K562 (cell line): ENCODE measurements at regions not wholly inside any gene's neighbourhood (a gene's known extent, or its start where the extent isn't known, plus 50 kb on each side); places are given as distances from the start of the nearest gene placed in this dataset.

Source experiments
- ATAC-seq: fragments of 200-7000 bp; cut with Tn5 transposase; 3 replicates; pipeline ENCODE4 v1.9.1; 2020; ENCODE audit warnings: moderate library complexity
- BruUV-seq: library from RNA; stranded (reverse); fragments of 400-500 nt; replicated peaks from 2 replicates; lab custom pipeline; 2021; lab: Mats Ljungman, UMichigan
- CTCF ChIA-PET: fragments of 300-600 bp; formaldehyde crosslinking; extraction: SDS; loops from one replicate; lab custom pipeline; 2021; ENCODE audit warnings: low intra/inter-chr PET ratio; lab: Yijun Ruan, JAX
- POLR2A ChIA-PET: fragments of 300-600, 350-650 bp; sonication (Branson Sonifier 250); formaldehyde crosslinking; extraction: SDS; loops from one replicate; lab custom pipeline; 2021; ENCODE audit warnings: antibody characterized with exemption, inconsistent platforms; lab: Yijun Ruan, JAX
- DNase-seq, 4 experiments: peaks; one replicate each; pipeline versions ENCODE4 v3.0.0 to v3.0.0-alpha.2; 2011 to 2018; ENCODE audit warnings: low spot score in 3 of 4, mixed read lengths in 3 of 4; ENCODE audit errors: extremely low read depth in 1 of 4
- FAIRE-seq: peaks from 2 replicates; lab custom pipeline; 2011; peaks lifted over from hg19 to GRCh38; lab: Jason Lieb, UNC
- H2AFZ ChIP-seq: 2 replicates; pipeline ENCODE4 v1.6.0; 2011; ENCODE audit warnings: low read depth, low read length, control low read depth, inconsistent platforms
- H3K27ac ChIP-seq: fragments of 200-600 bp; 3 replicates; pipeline ENCODE4 v1.8.0; 2011; ENCODE audit warnings: low read depth, mild to moderate bottlenecking, control low read depth, inconsistent platforms, low read length, moderate library complexity, mixed read lengths; ENCODE audit errors: extremely low read depth
- H3K27me3 ChIP-seq, 2 experiments: fragments of 300-600 bp in 1 of 2; 2 replicates in 1 of 2; 3 replicates in 1 of 2; pipeline versions ENCODE4 v1.6.0 to v1.8.0; 2011; ENCODE audit warnings: inconsistent platforms in 2 of 2, low read length in 2 of 2, mild to moderate bottlenecking in 1 of 2, mixed read lengths in 1 of 2, moderate library complexity in 1 of 2; ENCODE audit not compliant: control insufficient read depth in 2 of 2, insufficient read depth in 2 of 2
- H3K36me3 ChIP-seq: fragments of 300-600 bp; 3 replicates; pipeline ENCODE4 v1.8.0; 2011; ENCODE audit warnings: mild to moderate bottlenecking, low read length, inconsistent platforms; ENCODE audit not compliant: control insufficient read depth, insufficient read depth
- H3K4me1 ChIP-seq, 2 experiments: fragments of 200-600 bp in 1 of 2; replicated peaks in 1 of 2; 2 replicates in 1 of 2; 3 replicates in 1 of 2; pipeline versions ENCODE4 v1.5.1 to v1.8.0; 2011; ENCODE audit warnings: inconsistent platforms in 2 of 2, low read length in 2 of 2, mild to moderate bottlenecking in 1 of 2, mixed read lengths in 1 of 2, moderate library complexity in 1 of 2; ENCODE audit not compliant: control insufficient read depth in 2 of 2, insufficient read depth in 2 of 2
- H3K4me2 ChIP-seq: 2 replicates; pipeline ENCODE4 v1.6.1; 2011; ENCODE audit warnings: low read length, control low read depth, inconsistent platforms, mixed read lengths; ENCODE audit not compliant: insufficient read depth
- H3K4me3 ChIP-seq: fragments of 200-600 bp; sonication (generic), shearing (Covaris generic); 2 replicates; pipeline ENCODE4 v1.5.1; 2016; ENCODE audit warnings: control low read depth, inconsistent platforms
- H3K79me2 ChIP-seq: fragments of 200-600 bp; 3 replicates; pipeline ENCODE4 v1.8.0; 2011; ENCODE audit warnings: low read length, inconsistent platforms; ENCODE audit not compliant: control insufficient read depth, insufficient read depth
- H3K9ac ChIP-seq, 2 experiments: 2 replicates each; pipeline versions ENCODE4 v1.6.0 to v1.6.1; 2011; ENCODE audit warnings: low read depth in 2 of 2, low read length in 2 of 2, control low read depth in 1 of 2, inconsistent platforms in 1 of 2, mild to moderate bottlenecking in 1 of 2, mixed read lengths in 1 of 2; ENCODE audit not compliant: insufficient read depth in 1 of 2
- H3K9me1 ChIP-seq: one replicate; pipeline ENCODE4 v1.6.0; 2011; ENCODE audit warnings: inconsistent platforms, mild to moderate bottlenecking, low read length, moderate library complexity; ENCODE audit not compliant: control insufficient read depth, insufficient read depth
- H3K9me3 ChIP-seq: replicated peaks from 2 replicates; pipeline ENCODE4 v1.5.1; 2011; ENCODE audit warnings: low read depth, low read length, inconsistent platforms; ENCODE audit not compliant: control insufficient read depth, insufficient read depth
- H4K20me1 ChIP-seq: replicated peaks from 2 replicates; pipeline ENCODE4 v1.6.1; 2011; ENCODE audit warnings: low read length, inconsistent platforms, mixed read lengths; ENCODE audit not compliant: control insufficient read depth, insufficient read depth
- CBX8 ChIP-seq: fragments of 200-600 bp; sonication (generic); IDR thresholded peaks from 2 replicates; pipeline ENCODE4 v1.6.1; 2012; ENCODE audit warnings: borderline replicate concordance, mixed run types, low read depth, mild to moderate bottlenecking, moderate library complexity, mixed read lengths, low read length, control low read depth, inconsistent platforms; ENCODE audit not compliant: poor library complexity, severe bottlenecking; ENCODE audit errors: extremely low read depth
- CHD2 ChIP-seq: IDR thresholded peaks from 2 replicates; pipeline ENCODE4 v1.6.1; 2011; ENCODE audit warnings: low read depth, low read length
- CREM ChIP-seq: IDR thresholded peaks from 2 replicates; pipeline ENCODE4 v1.6.1; 2014; ENCODE audit warnings: antibody characterized with exemption, low read depth
- CXXC5 ChIP-seq: fragments of 250-450 bp; sonication (Bioruptor Pico); IDR thresholded peaks from 2 replicates; pipeline ENCODE4 v1.8.0; 2022; ENCODE audit warnings: inconsistent platforms, mild to moderate bottlenecking, moderate library complexity
- EGR1 ChIP-seq: fragments of 450-650 bp; conservative IDR thresholded peaks from 2 replicates; pipeline ENCODE4 v1.6.1; 2017; ENCODE audit warnings: mild to moderate bottlenecking
- IRF1 ChIP-seq: sonication (generic); formaldehyde crosslinking; IDR thresholded peaks from 2 replicates; pipeline ENCODE4 v1.8.0; 2022; ENCODE audit warnings: missing genetic modification reagents, mild to moderate bottlenecking, borderline replicate concordance
- NFE2L1 ChIP-seq: fragments of 450-650 bp; IDR thresholded peaks from 2 replicates; pipeline ENCODE4 v1.6.1; 2016; ENCODE audit warnings: missing genetic modification characterization, low read depth, mild to moderate bottlenecking, missing compliant biosample characterization, moderate library complexity, borderline replicate concordance
- NONO ChIP-seq, 2 experiments: fragments of 200-400 bp in 1 of 2; fragments of 450-650 bp in 1 of 2; formaldehyde crosslinking in 1 of 2; IDR thresholded peaks; 2 replicates each; pipeline ENCODE4 v1.6.1; 2017; ENCODE audit warnings: low read depth in 2 of 2, mild to moderate bottlenecking in 2 of 2, moderate library complexity in 2 of 2, low read length in 1 of 2
- PCBP2 ChIP-seq: fragments of 200-400 bp; formaldehyde crosslinking; IDR thresholded peaks from 2 replicates; pipeline ENCODE4 v1.6.1; 2018; ENCODE audit warnings: low read length, low read depth, mild to moderate bottlenecking, moderate library complexity; ENCODE audit not compliant: poor library complexity, severe bottlenecking
- PHF21A ChIP-seq: fragments of 450-650 bp; IDR thresholded peaks from 2 replicates; pipeline ENCODE4 v1.6.1; 2017; ENCODE audit warnings: low read depth, borderline replicate concordance
- SMARCA4 ChIP-seq: fragments of 450-650 bp; IDR thresholded peaks from 2 replicates; pipeline ENCODE4 v1.6.1; 2016
- SRSF1 ChIP-seq: fragments of 200-400 bp; formaldehyde crosslinking; IDR thresholded peaks from 2 replicates; pipeline ENCODE4 v1.6.1; 2017; ENCODE audit warnings: mild to moderate bottlenecking, low read depth, low read length, moderate library complexity
- TAL1 ChIP-seq: fragments of 450-650 bp; IDR thresholded peaks from 2 replicates; pipeline ENCODE4 v1.6.1; 2016; ENCODE audit warnings: mild to moderate bottlenecking
- TCF3 ChIP-seq: sonication (generic); formaldehyde crosslinking; IDR thresholded peaks from 2 replicates; pipeline ENCODE4 v1.4.0; 2020; ENCODE audit warnings: mild to moderate bottlenecking, missing genetic modification reagents
- ZBTB26 ChIP-seq: fragments of 450-650 bp; formaldehyde crosslinking; IDR thresholded peaks from 2 replicates; pipeline ENCODE4 v1.4.0; 2022; ENCODE audit warnings: missing genetic modification characterization
- ZNF707 ChIP-seq: fragments of 250-450 bp; sonication (Bioruptor Pico); conservative IDR thresholded peaks from 2 replicates; pipeline ENCODE4 v1.8.0; 2022; ENCODE audit warnings: inconsistent platforms, mild to moderate bottlenecking, moderate library complexity
- ZNF717 ChIP-seq: fragments of 250-450 bp; sonication (Bioruptor Pico); IDR thresholded peaks from 2 replicates; pipeline ENCODE4 v1.5.0; 2021
- ZZZ3 ChIP-seq: fragments of 450-650 bp; IDR thresholded peaks from 2 replicates; pipeline ENCODE4 v1.6.1; 2016; ENCODE audit warnings: antibody characterized with exemption, mild to moderate bottlenecking, moderate library complexity
- WGBS: fragments of 100-300 bp; shearing (Covaris generic); methylation state at CpG from one replicate; pipeline ENCODE4 v1.1.6; 2016; ENCODE audit warnings: low coverage, mixed read lengths; ENCODE audit not compliant: insufficient coverage; ENCODE audit errors: missing lambda C conversion rate; 5-methylcytosine and 5-hydroxymethylcytosine counted together
- in situ Hi-C: fragments of 300-500 bp; cut with MboI; formaldehyde crosslinking; loops from 4 replicates; pipeline ENCODE4 v1.15.0; 2018; ENCODE audit warnings: inconsistent platforms, mixed read lengths
- intact Hi-C: fragments of 100-400 bp; cut with micrococcal nuclease; formaldehyde crosslinking; loops from 2 replicates; pipeline ENCODE4 v1.14.2; 2022
- TF ChIP-seq, protein P1 (sequence below): fragments of 250-450 bp; sonication (Bioruptor Pico); IDR thresholded peaks from 2 replicates; pipeline ENCODE4 v1.6.1; 2021; ENCODE audit warnings: mild to moderate bottlenecking
- TF ChIP-seq, protein P2 (sequence below): fragments of 450-650 bp; formaldehyde crosslinking; IDR thresholded peaks from 2 replicates; pipeline ENCODE4 v1.4.0; 2020; ENCODE audit warnings: mild to moderate bottlenecking, mixed read lengths

DNA sequence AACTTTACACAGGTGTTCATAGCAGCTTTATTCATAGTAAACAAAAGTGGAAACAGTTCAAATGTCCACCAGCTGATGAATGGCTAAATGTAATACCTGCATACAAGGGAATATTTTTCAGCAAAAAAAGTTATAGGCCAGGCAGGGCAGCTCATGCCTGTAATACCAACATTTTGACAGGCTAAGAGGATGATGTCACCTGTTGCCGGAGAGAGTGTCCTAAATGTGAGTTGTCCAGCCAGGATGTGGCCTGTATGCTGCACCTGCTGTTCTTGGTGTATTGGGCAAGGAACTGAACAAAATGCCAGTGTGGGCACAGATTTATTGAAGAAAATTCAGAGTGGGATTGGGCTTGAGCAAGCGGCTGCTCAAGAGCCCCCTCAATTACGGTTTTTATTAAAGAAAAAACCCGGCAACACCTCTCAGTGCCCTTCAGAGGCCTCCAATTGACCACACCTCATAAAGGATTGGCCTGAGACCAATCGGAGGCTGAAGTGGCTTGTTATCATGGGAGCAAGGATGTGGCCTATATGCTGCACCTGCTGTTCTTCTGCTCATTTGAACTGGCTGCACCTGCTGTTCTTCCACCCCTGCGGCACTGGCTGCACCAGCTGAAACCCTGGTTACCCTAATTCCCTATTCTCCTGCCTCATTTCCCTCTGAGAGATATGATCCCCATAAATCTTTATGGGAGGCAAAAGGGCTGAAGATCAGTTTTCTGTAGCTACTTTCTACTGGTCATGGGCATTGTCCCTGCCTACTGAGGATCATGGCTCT lies 129.8 kb downstream of the GPCPD1 start:
- Histone ChIP-seq H3K79me2 (no peaks in the 10 kb centered on the region), H3K27me3 (peaks cover 3 to 27% of the 10 kb centered on the region in 2 experiments; a peak in 3 of 5 replicates), H4K20me1 (no peaks in the 10 kb centered on the region), H3K36me3 (no peaks in the 10 kb centered on the region), H3K9me3 (no peaks in the 10 kb centered on the region), H3K4me2 (no peak overlapping the region), H3K4me1 (no peaks in the 10 kb centered on the region), H3K9me1 (no peaks in the 10 kb centered on the region), H3K4me3 (no peak overlapping the region), H2AFZ (no peak overlapping the region), H3K9ac (no peak overlapping the region), H3K27ac (no peak overlapping the region)
- in situ Hi-C loops (no loop called here), intact Hi-C loops (no loop called here)
- 1% methylated on average over 4 of the region's 6 CpGs for WGBS
- ATAC-seq: no peak
- DNase-seq: no peak
- ChIA-PET POLR2A (no interaction called here), CTCF (no interaction called here)
- no TSS peak for BruUV-seq
- no peak for FAIRE-seq
- TF ChIP-seq SRSF1 (no peak), CHD2 (no peak), PCBP2 (no peak), PHF21A (no peak), ZBTB26 (CRISPR knock-in tag) (no peak), ZZZ3 (no peak), NFE2L1 (tag) (no peak), TCF3 (no peak), CREM (no peak), CBX8 (no peak), IRF1 (CRISPR knock-in tag) (no peak), CXXC5 (no peak), ZNF717 (no peak), ZNF707 (CRISPR knock-in tag) (no peak), SMARCA4 (no peak), EGR1 (no peak), NONO (IDR thresholded peaks at IDR 0.05; ENCODE audit: low read depth in 2 of 2, low read length in 1 of 2) (no peak), TAL1 (no peak)
- TF ChIP-seq, protein P1, sequence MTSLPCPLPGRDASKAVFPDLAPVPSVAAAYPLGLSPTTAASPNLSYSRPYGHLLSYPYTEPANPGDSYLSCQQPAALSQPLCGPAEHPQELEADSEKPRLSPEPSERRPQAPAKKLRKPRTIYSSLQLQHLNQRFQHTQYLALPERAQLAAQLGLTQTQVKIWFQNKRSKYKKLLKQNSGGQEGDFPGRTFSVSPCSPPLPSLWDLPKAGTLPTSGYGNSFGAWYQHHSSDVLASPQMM: no peak
- TF ChIP-seq, protein P2, sequence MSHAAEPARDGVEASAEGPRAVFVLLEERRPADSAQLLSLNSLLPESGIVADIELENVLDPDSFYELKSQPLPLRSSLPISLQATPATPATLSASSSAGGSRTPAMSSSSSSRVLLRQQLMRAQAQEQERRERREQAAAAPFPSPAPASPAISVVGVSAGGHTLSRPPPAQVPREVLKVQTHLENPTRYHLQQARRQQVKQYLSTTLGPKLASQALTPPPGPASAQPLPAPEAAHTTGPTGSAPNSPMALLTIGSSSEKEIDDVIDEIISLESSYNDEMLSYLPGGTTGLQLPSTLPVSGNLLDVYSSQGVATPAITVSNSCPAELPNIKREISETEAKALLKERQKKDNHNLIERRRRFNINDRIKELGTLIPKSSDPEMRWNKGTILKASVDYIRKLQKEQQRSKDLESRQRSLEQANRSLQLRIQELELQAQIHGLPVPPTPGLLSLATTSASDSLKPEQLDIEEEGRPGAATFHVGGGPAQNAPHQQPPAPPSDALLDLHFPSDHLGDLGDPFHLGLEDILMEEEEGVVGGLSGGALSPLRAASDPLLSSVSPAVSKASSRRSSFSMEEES (CRISPR knock-in tag): no peak
